Trophoblast cell (in vitro differentiated cells and primary cell): ENCODE measurements at regions not wholly inside any gene's neighbourhood (a gene's known extent, or its start where the extent isn't known, plus 50 kb on each side); places are given as distances from the start of the nearest gene placed in this dataset.

Source experiments
- DNase-seq, 2 donors: peaks; one replicate each; pipeline ENCODE4 v3.0.0-alpha.2; 2016
- H2AFZ ChIP-seq: 2 replicates; pipeline ENCODE4 v1.6.1; 2013; ENCODE audit warnings: low read length, moderate library complexity, mild to moderate bottlenecking; ENCODE audit not compliant: insufficient read depth, poor library complexity
- H2AK5ac ChIP-seq: 2 replicates; pipeline ENCODE4 v1.6.1; 2013; ENCODE audit warnings: mild to moderate bottlenecking, low read length
- H2BK120ac ChIP-seq: 2 replicates; pipeline ENCODE4 v1.6.1; 2013; ENCODE audit warnings: low read length, mild to moderate bottlenecking, moderate library complexity; ENCODE audit not compliant: insufficient read depth, poor library complexity
- H2BK12ac ChIP-seq: 2 replicates; pipeline ENCODE4 v1.6.1; 2013; ENCODE audit warnings: mild to moderate bottlenecking, low read length, moderate library complexity
- H2BK5ac ChIP-seq: 2 replicates; pipeline ENCODE4 v1.6.1; 2013; ENCODE audit warnings: low read length, low read depth, moderate library complexity, mild to moderate bottlenecking; ENCODE audit not compliant: poor library complexity
- H3K14ac ChIP-seq: 2 replicates; pipeline ENCODE4 v1.6.1; 2013; ENCODE audit warnings: mild to moderate bottlenecking, low read length
- H3K18ac ChIP-seq: 2 replicates; pipeline ENCODE4 v1.6.1; 2013; ENCODE audit warnings: mild to moderate bottlenecking, low read length
- H3K23ac ChIP-seq: 2 replicates; pipeline ENCODE4 v1.6.1; 2013; ENCODE audit warnings: low read length
- H3K27ac ChIP-seq: 2 replicates; pipeline ENCODE4 v1.5.1; 2013; ENCODE audit warnings: low read depth, mild to moderate bottlenecking, inconsistent platforms, low read length, moderate library complexity
- H3K27me3 ChIP-seq: 2 replicates; pipeline ENCODE4 v1.6.1; 2013; ENCODE audit warnings: inconsistent platforms, mild to moderate bottlenecking, low read length, moderate library complexity; ENCODE audit not compliant: insufficient read depth
- H3K36me3 ChIP-seq, 2 experiments: 1 replicate in 1 of 2; 2 replicates in 1 of 2; pipeline ENCODE4 v1.6.1; 2013; ENCODE audit warnings: low read length in 2 of 2, mild to moderate bottlenecking in 2 of 2, moderate library complexity in 1 of 2; ENCODE audit not compliant: insufficient read depth in 2 of 2, control insufficient read depth in 1 of 2
- H3K4ac ChIP-seq: 2 replicates; pipeline ENCODE4 v1.6.1; 2013; ENCODE audit warnings: low read depth, mild to moderate bottlenecking, low read length, moderate library complexity
- H3K4me1 ChIP-seq, 2 experiments: 1 replicate in 1 of 2; 2 replicates in 1 of 2; pipeline ENCODE4 v1.6.1; 2013; ENCODE audit warnings: low read length in 2 of 2, mild to moderate bottlenecking in 2 of 2, moderate library complexity in 1 of 2; ENCODE audit not compliant: insufficient read depth in 2 of 2, control insufficient read depth in 1 of 2
- H3K4me2 ChIP-seq: 2 replicates; pipeline ENCODE4 v1.6.1; 2013; ENCODE audit warnings: inconsistent platforms, mild to moderate bottlenecking, low read length, moderate library complexity
- H3K4me3 ChIP-seq: 2 replicates; pipeline ENCODE4 v1.5.1; 2013; ENCODE audit warnings: mild to moderate bottlenecking, low read depth, low read length, inconsistent platforms
- H3K79me1 ChIP-seq: one replicate; pipeline ENCODE4 v1.6.1; 2013; ENCODE audit warnings: low read length
- H3K79me2 ChIP-seq: 2 replicates; pipeline ENCODE4 v1.6.1; 2013; ENCODE audit warnings: low read length, mild to moderate bottlenecking; ENCODE audit not compliant: control insufficient read depth, insufficient read depth, poor library complexity
- H3K9ac ChIP-seq: 2 replicates; pipeline ENCODE4 v1.6.1; 2013; ENCODE audit warnings: mild to moderate bottlenecking, low read length
- H3K9me3 ChIP-seq: 2 replicates; pipeline ENCODE4 v1.6.1; 2013; ENCODE audit warnings: low read depth, mild to moderate bottlenecking, control low read depth, inconsistent platforms, low read length; ENCODE audit not compliant: insufficient read depth
- H4K12ac ChIP-seq: 2 replicates; pipeline ENCODE4 v1.6.1; 2013; ENCODE audit warnings: low read depth, mild to moderate bottlenecking, low read length, moderate library complexity
- H4K8ac ChIP-seq: 2 replicates; pipeline ENCODE4 v1.6.1; 2013; ENCODE audit warnings: low read depth, mild to moderate bottlenecking, low read length, moderate library complexity
- H4K91ac ChIP-seq: one replicate; pipeline ENCODE4 v1.6.1; 2013; ENCODE audit warnings: low read depth, mild to moderate bottlenecking, low read length, moderate library complexity
- WGBS: extraction: QIAGEN DNeasy Blood & Tissue Kit; methylation state at CpG from one replicate; pipeline ENCODE4 v1.1.7; 2013; ENCODE audit warnings: missing lambda C conversion rate; ENCODE audit not compliant: insufficient read length, insufficient coverage; ENCODE audit errors: extremely low coverage; 5-methylcytosine and 5-hydroxymethylcytosine counted together

DNA sequence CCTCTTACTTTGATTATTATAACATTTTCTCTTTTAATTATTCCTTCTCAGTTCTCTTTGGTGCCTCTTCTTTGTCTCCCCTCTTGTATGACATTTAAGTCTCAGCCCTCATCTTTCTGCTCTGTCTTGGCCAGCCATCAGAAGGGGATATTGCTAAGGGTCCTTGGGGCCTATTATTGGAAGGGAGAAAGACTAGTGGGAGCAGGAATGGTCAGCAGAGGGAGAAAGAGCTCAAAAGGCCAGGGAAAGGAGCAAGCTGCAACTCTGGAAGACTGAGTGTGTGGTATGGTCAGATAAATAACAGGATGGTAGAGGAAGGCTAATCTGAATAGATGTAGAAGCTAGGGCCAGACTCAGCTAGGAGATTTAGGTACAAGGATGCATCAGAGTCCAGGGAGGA is 336.9 kb downstream of the TDRD3 start:
- Histone ChIP-seq H3K4me3 (no peak overlapping the region), H3K23ac (no peak overlapping the region), H3K4me1 (no peaks in the 10 kb centered on the region), H2AK5ac (no peak overlapping the region), H2AFZ (no peak overlapping the region), H3K9me3 (no peaks in the 10 kb centered on the region), H4K91ac (no peak overlapping the region), H4K8ac (no peak overlapping the region), H2BK120ac (no peak overlapping the region), H2BK12ac (no peak overlapping the region), H3K4ac (no peak overlapping the region), H3K36me3 (no peaks in the 10 kb centered on the region), H4K12ac (no peak overlapping the region), H3K18ac (no peak overlapping the region), H3K27me3 (no peaks in the 10 kb centered on the region), H2BK5ac (no peak overlapping the region), H3K79me2 (no peaks in the 10 kb centered on the region), H3K79me1 (no peaks in the 10 kb centered on the region), H3K27ac (no peak overlapping the region), H3K14ac (no peak overlapping the region), H3K9ac (no peak overlapping the region), H3K4me2 (no peak overlapping the region)
- DNase-seq: no peak

DNA sequence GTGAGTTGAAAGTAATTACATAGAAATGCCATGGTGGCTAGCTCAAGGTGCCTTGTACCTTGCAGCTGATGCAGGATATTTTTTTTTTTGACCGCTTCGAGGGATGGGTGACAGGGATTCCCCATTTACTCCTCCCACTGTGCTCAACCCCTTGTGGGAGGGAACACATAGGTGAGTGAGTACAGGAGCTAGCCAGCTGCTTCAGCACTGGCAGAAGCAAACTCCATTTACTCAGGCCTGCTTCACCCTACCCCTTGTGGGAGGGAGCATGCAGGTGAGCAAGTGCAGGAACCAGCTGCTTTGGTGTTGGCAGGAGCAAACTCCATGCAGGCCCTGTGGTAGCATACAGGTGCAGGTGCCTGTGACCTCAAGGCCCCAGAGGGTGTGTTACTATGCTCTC is 330.1 kb downstream of the TDRD3 start:
- no peak overlapping the region for H3K27ac ChIP-seq
- no peak overlapping the region for H2AK5ac ChIP-seq
- no peak overlapping the region for H3K18ac ChIP-seq
- H4K8ac ChIP-seq: no peak overlapping the region
- no peak overlapping the region for H2BK12ac ChIP-seq
- H3K14ac ChIP-seq: no peak overlapping the region
- no peak overlapping the region for H4K12ac ChIP-seq
- H3K4me2 ChIP-seq: no peak overlapping the region
- no peaks in the 10 kb centered on the region for H3K36me3 ChIP-seq
- no peaks in the 10 kb centered on the region for H3K4me1 ChIP-seq
- WGBS: no CpG with 5 or more reads among the region's 2 CpGs
- DNase-seq: no peak
- no peak overlapping the region for H3K4ac ChIP-seq
- no peak overlapping the region for H2AFZ ChIP-seq
- H4K91ac ChIP-seq: no peak overlapping the region
- H3K4me3 ChIP-seq: no peak overlapping the region
- H3K9ac ChIP-seq: no peak overlapping the region
- H3K23ac ChIP-seq: no peak overlapping the region
- H3K79me2 ChIP-seq: no peaks in the 10 kb centered on the region
- no peak overlapping the region for H2BK120ac ChIP-seq
- no peak overlapping the region for H2BK5ac ChIP-seq
- no peaks in the 10 kb centered on the region for H3K9me3 ChIP-seq
- no peaks in the 10 kb centered on the region for H3K27me3 ChIP-seq
- H3K79me1 ChIP-seq: no peaks in the 10 kb centered on the region

DNA sequence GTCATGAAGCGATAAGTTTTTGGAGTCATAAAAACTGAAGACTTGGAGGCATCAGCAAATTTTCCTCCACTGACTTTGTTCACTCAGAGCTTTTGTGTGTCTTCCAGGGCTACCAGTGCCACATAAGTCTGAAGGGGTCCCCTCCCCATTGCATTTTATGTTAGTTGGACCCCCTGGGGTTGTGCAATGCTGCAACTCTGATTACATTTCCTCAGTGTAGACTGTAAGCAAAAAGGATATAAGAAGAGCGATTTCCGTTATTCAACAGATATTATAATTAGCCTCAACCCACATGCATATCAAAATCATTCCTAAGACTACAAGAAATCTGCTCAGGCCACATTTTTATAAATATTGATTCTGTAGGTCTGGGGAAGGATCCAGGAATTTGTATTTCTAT is 324.0 kb downstream of the TDRD3 start:
- Histone ChIP-seq H3K14ac (no peak overlapping the region), H3K4me3 (no peak overlapping the region), H2AFZ (no peak overlapping the region), H3K9me3 (no peaks in the 10 kb centered on the region), H3K9ac (no peak overlapping the region), H3K4ac (no peak overlapping the region), H2BK120ac (no peak overlapping the region), H3K27ac (no peak overlapping the region), H3K36me3 (no peaks in the 10 kb centered on the region), H3K27me3 (no peaks in the 10 kb centered on the region), H3K18ac (no peak overlapping the region), H3K23ac (no peak overlapping the region), H3K4me1 (no peaks in the 10 kb centered on the region), H2BK5ac (no peak overlapping the region), H2BK12ac (no peak overlapping the region), H3K79me1 (no peaks in the 10 kb centered on the region), H4K8ac (no peak overlapping the region), H4K12ac (no peak overlapping the region), H3K79me2 (no peaks in the 10 kb centered on the region), H3K4me2 (no peak overlapping the region), H4K91ac (no peak overlapping the region), H2AK5ac (no peak overlapping the region)
- WGBS: no CpG with 5 or more reads among the region's 3 CpGs
- DNase-seq: no peak

GRCh38 chr13:60720590-60720989 is 323.6 kb downstream of the TDRD3 start:
- Histone ChIP-seq H3K4ac (no peak overlapping the region), H3K36me3 (no peaks in the 10 kb centered on the region), H3K9me3 (no peaks in the 10 kb centered on the region), H3K14ac (no peak overlapping the region), H2BK120ac (no peak overlapping the region), H3K4me3 (no peak overlapping the region), H3K4me2 (no peak overlapping the region), H2AK5ac (no peak overlapping the region), H2BK12ac (no peak overlapping the region), H3K27ac (no peak overlapping the region), H2AFZ (no peak overlapping the region), H3K79me1 (no peaks in the 10 kb centered on the region), H4K91ac (no peak overlapping the region), H2BK5ac (no peak overlapping the region), H3K18ac (no peak overlapping the region), H3K4me1 (no peaks in the 10 kb centered on the region), H3K23ac (no peak overlapping the region), H4K12ac (no peak overlapping the region), H3K27me3 (no peaks in the 10 kb centered on the region), H3K79me2 (no peaks in the 10 kb centered on the region), H3K9ac (no peak overlapping the region), H4K8ac (no peak overlapping the region)
- no CpG with 5 or more reads among the region's 3 CpGs for WGBS
- no peak for DNase-seq

DNA sequence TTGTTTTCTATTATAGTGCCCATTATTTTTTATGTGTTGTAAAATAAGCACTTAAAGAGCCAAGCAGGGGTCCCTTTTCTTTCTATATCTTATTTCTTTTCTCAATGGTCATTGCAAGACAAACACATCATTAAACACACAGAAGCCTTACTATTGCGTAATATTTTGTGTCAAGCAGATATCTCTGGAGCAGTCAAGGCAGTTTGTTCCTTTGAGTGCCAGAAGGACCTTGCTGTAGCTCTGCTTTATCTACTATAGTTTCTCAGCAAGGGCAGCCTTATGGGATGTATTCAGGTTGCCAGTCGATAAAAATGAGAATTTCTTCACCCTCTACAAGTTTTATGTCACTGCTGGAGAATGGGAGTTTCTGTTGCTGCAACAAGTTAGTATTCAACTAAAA is 319.3 kb downstream of the TDRD3 start:
- no peak overlapping the region for H3K9ac ChIP-seq
- no CpG with 5 or more reads among the region's 2 CpGs for WGBS

More for the DNA sequence above, 319.3 kb downstream of the TDRD3 start:
- no peak overlapping the region for H3K18ac ChIP-seq
- no peaks in the 10 kb centered on the region for H3K27me3 ChIP-seq
- no peak overlapping the region for H2BK120ac ChIP-seq
- H2AFZ ChIP-seq: no peak overlapping the region
- no peak overlapping the region for H3K14ac ChIP-seq
- no peak overlapping the region for H2BK12ac ChIP-seq
- H3K4me3 ChIP-seq: no peak overlapping the region
- no peak overlapping the region for H3K4ac ChIP-seq
- no peak overlapping the region for H4K8ac ChIP-seq
- no peak overlapping the region for H4K91ac ChIP-seq
- H3K27ac ChIP-seq: no peak overlapping the region
- no peaks in the 10 kb centered on the region for H3K36me3 ChIP-seq
- no peaks in the 10 kb centered on the region for H3K79me2 ChIP-seq
- H3K4me2 ChIP-seq: no peak overlapping the region
- no peak overlapping the region for H2AK5ac ChIP-seq
- no peak overlapping the region for H3K23ac ChIP-seq
- no peak overlapping the region for H4K12ac ChIP-seq
- no peak for DNase-seq
- no peak overlapping the region for H2BK5ac ChIP-seq
- H3K79me1 ChIP-seq: no peaks in the 10 kb centered on the region
- no peaks in the 10 kb centered on the region for H3K4me1 ChIP-seq
- H3K9me3 ChIP-seq: no peaks in the 10 kb centered on the region
